ENCODE measurements at regions not wholly inside any gene's neighbourhood (a gene's known extent, or its start where the extent isn't known, plus 50 kb on each side); places are given as distances from the start of the nearest gene placed in this dataset.

- Histone ChIP-seq H3K9ac (ENCODE audit: insufficient read depth in 1 of 2, low read length in 2 of 2) (no peak overlapping the region), H3K9me3 (ENCODE audit: control insufficient read depth in 4 of 4, insufficient read depth in 3 of 4, low read length in 3 of 4) (no peaks in the 10 kb centered on the region), H3K27ac (ENCODE audit: low read depth in 1 of 2, low read length in 1 of 2) (no peak overlapping the region), H3K4me1 (ENCODE audit: control insufficient read depth in 5 of 5, insufficient read depth in 5 of 5, low read length in 5 of 5) (peaks cover 0 to 2% (median 0%) of the 10 kb centered on the region in 5 donors), H3K27me3 (ENCODE audit: control insufficient read depth in 3 of 3, insufficient read depth in 3 of 3, low read length in 2 of 3) (no peaks in the 10 kb centered on the region), H3K4me3 (no peak overlapping the region), H3K36me3 (ENCODE audit: control insufficient read depth in 4 of 4, insufficient read depth in 4 of 4, low read length in 4 of 4) (peaks cover 0 to 6% (median 0%) of the 10 kb centered on the region in 4 donors)
- DNase-seq (no peak), ATAC-seq (ENCODE audit: insufficient read depth, low FRiP score) (no peak)
- TF ChIP-seq, protein P1, sequence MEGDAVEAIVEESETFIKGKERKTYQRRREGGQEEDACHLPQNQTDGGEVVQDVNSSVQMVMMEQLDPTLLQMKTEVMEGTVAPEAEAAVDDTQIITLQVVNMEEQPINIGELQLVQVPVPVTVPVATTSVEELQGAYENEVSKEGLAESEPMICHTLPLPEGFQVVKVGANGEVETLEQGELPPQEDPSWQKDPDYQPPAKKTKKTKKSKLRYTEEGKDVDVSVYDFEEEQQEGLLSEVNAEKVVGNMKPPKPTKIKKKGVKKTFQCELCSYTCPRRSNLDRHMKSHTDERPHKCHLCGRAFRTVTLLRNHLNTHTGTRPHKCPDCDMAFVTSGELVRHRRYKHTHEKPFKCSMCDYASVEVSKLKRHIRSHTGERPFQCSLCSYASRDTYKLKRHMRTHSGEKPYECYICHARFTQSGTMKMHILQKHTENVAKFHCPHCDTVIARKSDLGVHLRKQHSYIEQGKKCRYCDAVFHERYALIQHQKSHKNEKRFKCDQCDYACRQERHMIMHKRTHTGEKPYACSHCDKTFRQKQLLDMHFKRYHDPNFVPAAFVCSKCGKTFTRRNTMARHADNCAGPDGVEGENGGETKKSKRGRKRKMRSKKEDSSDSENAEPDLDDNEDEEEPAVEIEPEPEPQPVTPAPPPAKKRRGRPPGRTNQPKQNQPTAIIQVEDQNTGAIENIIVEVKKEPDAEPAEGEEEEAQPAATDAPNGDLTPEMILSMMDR (IDR thresholded peaks at IDR 0.05; ENCODE audit: control extremely low read depth, extremely low read depth) = no peak
- WGBS, 2 donors = 78 to 82% methylated on average over 10 of the region's 10 CpGs
Measured at GRCh38 chr13:107681600-107681999, 533.7 kb downstream of the LIG4 start.

DNA sequence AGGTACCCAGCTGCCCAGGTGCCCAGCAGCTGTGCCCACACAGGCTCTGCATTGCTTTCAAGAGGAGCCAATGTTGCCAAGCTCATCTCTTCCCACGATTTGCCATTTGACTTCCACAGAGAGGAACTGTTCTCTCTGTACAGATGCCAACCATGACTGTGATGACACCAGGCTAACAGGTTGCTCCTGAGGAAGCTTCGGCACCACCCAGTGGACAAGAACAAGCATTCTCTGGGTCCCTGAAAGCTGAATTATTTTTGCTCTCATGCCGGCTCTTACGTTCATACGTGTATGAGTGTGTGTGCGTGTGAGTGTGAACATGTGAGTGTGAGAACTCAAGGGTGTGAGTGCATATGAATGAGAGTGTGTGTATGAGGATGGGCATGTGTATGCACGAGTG is 535.2 kb downstream of the LIG4 start:
- peaks cover 0 to 2% (median 0%) of the 10 kb centered on the region in 5 donors for H3K4me1 ChIP-seq (ENCODE audit: control insufficient read depth in 5 of 5, insufficient read depth in 5 of 5, low read length in 5 of 5)
- DNase-seq = no peak
- H3K9me3 ChIP-seq (ENCODE audit: control insufficient read depth in 4 of 4, insufficient read depth in 3 of 4, low read length in 3 of 4) = no peaks in the 10 kb centered on the region
- H3K36me3 ChIP-seq (ENCODE audit: control insufficient read depth in 4 of 4, insufficient read depth in 4 of 4, low read length in 4 of 4) = peaks cover 0 to 6% (median 0%) of the 10 kb centered on the region in 4 donors
- no peak overlapping the region for H3K27ac ChIP-seq (ENCODE audit: low read depth in 1 of 2, low read length in 1 of 2)
- no peak overlapping the region for H3K4me3 ChIP-seq
- TF ChIP-seq, protein P1 (IDR thresholded peaks at IDR 0.05; ENCODE audit: control extremely low read depth, extremely low read depth) = no peak
- no peak for ATAC-seq (ENCODE audit: insufficient read depth, low FRiP score)
- 81 to 83% methylated on average over 7 of the region's 7 CpGs for WGBS, 2 donors
- H3K9ac ChIP-seq (ENCODE audit: insufficient read depth in 1 of 2, low read length in 2 of 2) = no peak overlapping the region
- H3K27me3 ChIP-seq (ENCODE audit: control insufficient read depth in 3 of 3, insufficient read depth in 3 of 3, low read length in 2 of 3) = no peaks in the 10 kb centered on the region

- Histone ChIP-seq H3K9ac (ENCODE audit: insufficient read depth in 1 of 2, low read length in 2 of 2) (no peak overlapping the region), H3K27ac (ENCODE audit: low read depth in 1 of 2, low read length in 1 of 2) (no peak overlapping the region), H3K27me3 (ENCODE audit: control insufficient read depth in 3 of 3, insufficient read depth in 3 of 3, low read length in 2 of 3) (no peaks in the 10 kb centered on the region), H3K9me3 (ENCODE audit: control insufficient read depth in 4 of 4, insufficient read depth in 3 of 4, low read length in 3 of 4) (no peaks in the 10 kb centered on the region), H3K36me3 (ENCODE audit: control insufficient read depth in 4 of 4, insufficient read depth in 4 of 4, low read length in 4 of 4) (peaks cover 0 to 10% (median 0%) of the 10 kb centered on the region in 4 donors), H3K4me1 (ENCODE audit: control insufficient read depth in 5 of 5, insufficient read depth in 5 of 5, low read length in 5 of 5) (no peaks in the 10 kb centered on the region), H3K4me3 (no peak overlapping the region)
- WGBS, 2 donors = 71 to 76% methylated on average over 11 of the region's 11 CpGs
- TF ChIP-seq, protein P1 (IDR thresholded peaks at IDR 0.05; ENCODE audit: control extremely low read depth, extremely low read depth) = no peak
- DNase-seq (peak; percentile 41 to 59 (median 52)), ATAC-seq (ENCODE audit: insufficient read depth, low FRiP score) (no peak)
Measured at GRCh38 chr13:107678075-107678689, 537.2 kb downstream of the LIG4 start.

Data from lung (tissue), 11 donors.